CD4-positive, alpha-beta T cell treated with Interleukin-1 beta for 1 hour (primary cell): ENCODE measurements at regions not wholly inside any gene's neighbourhood (a gene's known extent, or its start where the extent isn't known, plus 50 kb on each side); places are given as distances from the start of the nearest gene placed in this dataset.
"Not testable (repeated sequence)": the region's sequence is repeated elsewhere in the genome, so short reads cannot be mapped to it uniquely, and the experiment has no call there.

Source experiments
- DNase-seq, 2 donors: peaks; one replicate each; pipeline ENCODE4 v3.0.0-alpha.2; 2020 to 2022

- no peak for DNase-seq
Observed at GRCh38 chr6:169000022-169000421, 253.6 kb downstream of the THBS2 start.

GRCh38 chr6:168999392-168999791 lies 254.3 kb downstream of the THBS2 start:
- DNase-seq, result no peak

- DNase-seq, result no peak
Observed at GRCh38 chr6:168996356-168996625, 257.4 kb downstream of the THBS2 start.

- no peak for DNase-seq
Observed at GRCh38 chr6:168995526-168996355, 257.9 kb downstream of the THBS2 start.

GRCh38 chr6:168994956-168995355 lies 258.7 kb downstream of the THBS2 start:
- DNase-seq, result no peak

GRCh38 chr6:168992446-168993144 lies 261.1 kb downstream of the THBS2 start:
- DNase-seq, result no peak

- not testable (repeated sequence) for DNase-seq
Observed at GRCh38 chr6:168991695-168992094, 262.0 kb downstream of the THBS2 start.

- no peak for DNase-seq
Observed at GRCh38 chr6:168990019-168990751, 263.5 kb downstream of the THBS2 start.

GRCh38 chr6:168989421-168989820 lies 264.2 kb downstream of the THBS2 start:
- DNase-seq, result no peak

GRCh38 chr6:168988801-168989200 lies 264.8 kb downstream of the THBS2 start:
- no peak for DNase-seq

- DNase-seq, result no peak
Observed at GRCh38 chr6:168988280-168988679, 265.4 kb downstream of the THBS2 start.

GRCh38 chr6:168985705-168986104 lies 267.9 kb downstream of the THBS2 start:
- no peak for DNase-seq

GRCh38 chr6:168983925-168984324 lies 269.7 kb downstream of the THBS2 start:
- DNase-seq, result no peak

GRCh38 chr6:168981187-168981586 lies 272.5 kb downstream of the THBS2 start:
- DNase-seq, result no peak

GRCh38 chr6:168979254-168979653 lies 274.4 kb downstream of the THBS2 start:
- DNase-seq, result no peak

GRCh38 chr6:168972128-168972527 lies 281.5 kb downstream of the THBS2 start:
- no peak for DNase-seq

GRCh38 chr6:168971549-168971948 lies 282.1 kb downstream of the THBS2 start:
- DNase-seq, result no peak

- no peak for DNase-seq
Observed at GRCh38 chr6:168968801-168969200, 284.8 kb downstream of the THBS2 start.

GRCh38 chr6:168968228-168968627 lies 285.4 kb downstream of the THBS2 start:
- DNase-seq, result peak; percentile 42 to 57

GRCh38 chr6:168967281-168967925 lies 286.2 kb downstream of the THBS2 start:
- DNase-seq, result no peak

GRCh38 chr6:168964138-168964835 lies 289.4 kb downstream of the THBS2 start:
- DNase-seq, result no peak

GRCh38 chr6:168962886-168963285 lies 290.8 kb downstream of the THBS2 start:
- no peak for DNase-seq

- no peak for DNase-seq
Observed at GRCh38 chr6:168961264-168961656, 292.4 kb downstream of the THBS2 start.
